Neural cell (in vitro differentiated cells): ENCODE measurements at regions not wholly inside any gene's neighbourhood (a gene's known extent, or its start where the extent isn't known, plus 50 kb on each side); places are given as distances from the start of the nearest gene placed in this dataset.

Experiments
- H2AFZ ChIP-seq: fragments of 200-600, 300-800 bp; sonication (generic), shearing (Covaris generic); 2 replicates; pipeline ENCODE4 v1.6.0; 2014; ENCODE audit warnings: low read depth, mild to moderate bottlenecking, antibody characterized with exemption, low read length, moderate library complexity
- H3F3A ChIP-seq: fragments of 200-600 bp; shearing (Covaris generic); 2 replicates; pipeline ENCODE4 v1.6.1; 2016; ENCODE audit warnings: mild to moderate bottlenecking, moderate library complexity, mixed read lengths, antibody characterized with exemption, low read length; ENCODE audit not compliant: insufficient read depth, poor library complexity, severe bottlenecking
- H3K27ac ChIP-seq: fragments of 200-600, 300-800 bp; sonication (generic), shearing (Covaris generic); 2 replicates; pipeline ENCODE4 v1.5.1; 2014; ENCODE audit warnings: mild to moderate bottlenecking, low read length, moderate library complexity
- H3K27me3 ChIP-seq: fragments of 300-800, 200-600 bp; sonication (generic), shearing (Covaris generic); 2 replicates; pipeline ENCODE4 v1.6.0; 2014; ENCODE audit warnings: mild to moderate bottlenecking, low read depth, low read length, moderate library complexity; ENCODE audit not compliant: insufficient read depth
- H3K36me3 ChIP-seq: fragments of 300-800, 200-600 bp; sonication (generic), shearing (Covaris generic); 2 replicates; pipeline ENCODE4 v1.5.1; 2014; ENCODE audit warnings: mild to moderate bottlenecking, antibody characterized with exemption, low read length, moderate library complexity; ENCODE audit not compliant: insufficient read depth
- H3K4me2 ChIP-seq: fragments of 300-800, 200-600 bp; sonication (generic), shearing (Covaris generic); 2 replicates; pipeline ENCODE4 v1.6.0; 2014; ENCODE audit warnings: mild to moderate bottlenecking, low read length
- H3K4me3 ChIP-seq: fragments of 300-800, 200-600 bp; sonication (generic), shearing (Covaris generic); 2 replicates; pipeline ENCODE4 v1.5.1; 2014; ENCODE audit warnings: mild to moderate bottlenecking, low read length, moderate library complexity
- H3K79me2 ChIP-seq: fragments of 200-600 bp; shearing (Covaris generic); replicated peaks from 2 replicates; pipeline ENCODE4 v1.6.0; 2014; ENCODE audit warnings: mild to moderate bottlenecking, low read length, moderate library complexity; ENCODE audit not compliant: insufficient read depth
- H3K9ac ChIP-seq: fragments of 300-800, 200-600 bp; sonication (generic), shearing (Covaris generic); 2 replicates; pipeline ENCODE4 v1.6.1; 2016; ENCODE audit warnings: mild to moderate bottlenecking, low read length, mixed read lengths
- H3K9me2 ChIP-seq: fragments of 200-600 bp; shearing (Covaris generic); 2 replicates; pipeline ENCODE4 v1.6.1; 2016; ENCODE audit warnings: mild to moderate bottlenecking, low read length, mixed read lengths; ENCODE audit not compliant: insufficient read depth
- H3K9me3 ChIP-seq: fragments of 200-600, 300-800 bp; sonication (generic), shearing (Covaris generic); 2 replicates; pipeline ENCODE4 v1.6.1; 2016; ENCODE audit warnings: mild to moderate bottlenecking, mixed run types, low read length, moderate library complexity, mixed read lengths
- H4K20me1 ChIP-seq: fragments of 200-600 bp; shearing (Covaris generic); 2 replicates; pipeline ENCODE4 v1.6.1; 2016; ENCODE audit warnings: mild to moderate bottlenecking, mixed run types; ENCODE audit not compliant: insufficient read depth
- EP300 ChIP-seq: fragments of 450-650 bp; conservative IDR thresholded peaks from 2 replicates; pipeline ENCODE4 v1.6.1; 2014; ENCODE audit warnings: antibody characterized with exemption, mild to moderate bottlenecking, moderate library complexity; ENCODE audit not compliant: poor library complexity, severe bottlenecking
- EZH2 ChIP-seq: fragments of 200-600, 300-800 bp; shearing (Covaris generic), sonication (generic); IDR thresholded peaks from 2 replicates; pipeline ENCODE4 v1.6.1; 2014; ENCODE audit warnings: antibody characterized with exemption, low read length, borderline replicate concordance, mild to moderate bottlenecking; ENCODE audit not compliant: insufficient read depth, poor library complexity, severe bottlenecking
- MXI1 ChIP-seq: fragments of 450-650 bp; conservative IDR thresholded peaks from 2 replicates; pipeline ENCODE4 v1.6.1; 2014; ENCODE audit warnings: antibody characterized with exemption, mild to moderate bottlenecking; ENCODE audit not compliant: poor library complexity, severe bottlenecking
- POLR2AphosphoS5 ChIP-seq: IDR thresholded peaks from 2 replicates; pipeline ENCODE4 v1.6.1; 2012
- RAD21 ChIP-seq: fragments of 450-650 bp; conservative IDR thresholded peaks from 2 replicates; pipeline ENCODE4 v1.6.1; 2014; ENCODE audit warnings: antibody characterized with exemption, mild to moderate bottlenecking, moderate library complexity
- SMC3 ChIP-seq: fragments of 450-650 bp; conservative IDR thresholded peaks from 2 replicates; pipeline ENCODE4 v1.6.1; 2014; ENCODE audit warnings: antibody characterized with exemption, mild to moderate bottlenecking, moderate library complexity; ENCODE audit not compliant: poor library complexity
- TAF1 ChIP-seq: IDR thresholded peaks from 2 replicates; pipeline ENCODE4 v1.6.1; 2012; ENCODE audit warnings: low read depth
- TF ChIP-seq, protein P1 (sequence below): fragments of 450-650 bp; IDR thresholded peaks from 2 replicates; pipeline ENCODE4 v1.5.1; 2014; ENCODE audit warnings: antibody characterized with exemption, mild to moderate bottlenecking, moderate library complexity; ENCODE audit not compliant: poor library complexity, severe bottlenecking
- TF ChIP-seq, protein P2 (sequence below): IDR thresholded peaks from 2 replicates; pipeline ENCODE4 v1.6.1; 2012; ENCODE audit warnings: borderline replicate concordance

DNA sequence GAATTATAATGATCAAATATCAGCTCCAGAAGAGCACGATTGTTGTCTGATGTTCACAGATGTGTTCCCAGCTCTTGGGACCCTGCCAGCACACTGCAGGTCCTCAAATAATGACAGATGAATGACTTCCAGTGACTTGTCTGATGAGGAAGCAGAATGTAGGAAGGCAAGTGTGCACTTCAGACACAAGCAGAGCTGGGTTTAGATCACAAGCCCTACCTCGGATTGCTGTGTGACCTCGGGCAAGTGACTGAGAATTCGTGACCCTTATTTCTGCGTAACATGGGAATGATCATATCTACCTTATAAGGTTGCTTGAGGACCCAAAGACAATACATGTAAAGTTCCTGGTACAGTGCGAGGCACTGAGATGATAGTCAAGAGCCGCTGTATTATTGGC lies 182.2 kb downstream of the ABCC12 start:
- Histone ChIP-seq H3K9me3 (no peaks in the 10 kb centered on the region), H4K20me1 (no peaks in the 10 kb centered on the region), H3K9ac (no peak overlapping the region), H3K27ac (no peak overlapping the region), H3F3A (no peaks in the 10 kb centered on the region), H3K4me3 (no peak overlapping the region), H3K4me2 (no peak overlapping the region), H3K36me3 (no peaks in the 10 kb centered on the region), H3K27me3 (no peaks in the 10 kb centered on the region), H3K9me2 (no peaks in the 10 kb centered on the region), H2AFZ (no peak overlapping the region), H3K79me2 (no peaks in the 10 kb centered on the region)
- TF ChIP-seq, protein P1, sequence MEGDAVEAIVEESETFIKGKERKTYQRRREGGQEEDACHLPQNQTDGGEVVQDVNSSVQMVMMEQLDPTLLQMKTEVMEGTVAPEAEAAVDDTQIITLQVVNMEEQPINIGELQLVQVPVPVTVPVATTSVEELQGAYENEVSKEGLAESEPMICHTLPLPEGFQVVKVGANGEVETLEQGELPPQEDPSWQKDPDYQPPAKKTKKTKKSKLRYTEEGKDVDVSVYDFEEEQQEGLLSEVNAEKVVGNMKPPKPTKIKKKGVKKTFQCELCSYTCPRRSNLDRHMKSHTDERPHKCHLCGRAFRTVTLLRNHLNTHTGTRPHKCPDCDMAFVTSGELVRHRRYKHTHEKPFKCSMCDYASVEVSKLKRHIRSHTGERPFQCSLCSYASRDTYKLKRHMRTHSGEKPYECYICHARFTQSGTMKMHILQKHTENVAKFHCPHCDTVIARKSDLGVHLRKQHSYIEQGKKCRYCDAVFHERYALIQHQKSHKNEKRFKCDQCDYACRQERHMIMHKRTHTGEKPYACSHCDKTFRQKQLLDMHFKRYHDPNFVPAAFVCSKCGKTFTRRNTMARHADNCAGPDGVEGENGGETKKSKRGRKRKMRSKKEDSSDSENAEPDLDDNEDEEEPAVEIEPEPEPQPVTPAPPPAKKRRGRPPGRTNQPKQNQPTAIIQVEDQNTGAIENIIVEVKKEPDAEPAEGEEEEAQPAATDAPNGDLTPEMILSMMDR, result no peak
- TF ChIP-seq RAD21 (no peak), MXI1 (no peak), EZH2 (no peak), TAF1 (no peak), POLR2AphosphoS5 (no peak), SMC3 (no peak), EP300 (no peak)
- TF ChIP-seq, protein P2, sequence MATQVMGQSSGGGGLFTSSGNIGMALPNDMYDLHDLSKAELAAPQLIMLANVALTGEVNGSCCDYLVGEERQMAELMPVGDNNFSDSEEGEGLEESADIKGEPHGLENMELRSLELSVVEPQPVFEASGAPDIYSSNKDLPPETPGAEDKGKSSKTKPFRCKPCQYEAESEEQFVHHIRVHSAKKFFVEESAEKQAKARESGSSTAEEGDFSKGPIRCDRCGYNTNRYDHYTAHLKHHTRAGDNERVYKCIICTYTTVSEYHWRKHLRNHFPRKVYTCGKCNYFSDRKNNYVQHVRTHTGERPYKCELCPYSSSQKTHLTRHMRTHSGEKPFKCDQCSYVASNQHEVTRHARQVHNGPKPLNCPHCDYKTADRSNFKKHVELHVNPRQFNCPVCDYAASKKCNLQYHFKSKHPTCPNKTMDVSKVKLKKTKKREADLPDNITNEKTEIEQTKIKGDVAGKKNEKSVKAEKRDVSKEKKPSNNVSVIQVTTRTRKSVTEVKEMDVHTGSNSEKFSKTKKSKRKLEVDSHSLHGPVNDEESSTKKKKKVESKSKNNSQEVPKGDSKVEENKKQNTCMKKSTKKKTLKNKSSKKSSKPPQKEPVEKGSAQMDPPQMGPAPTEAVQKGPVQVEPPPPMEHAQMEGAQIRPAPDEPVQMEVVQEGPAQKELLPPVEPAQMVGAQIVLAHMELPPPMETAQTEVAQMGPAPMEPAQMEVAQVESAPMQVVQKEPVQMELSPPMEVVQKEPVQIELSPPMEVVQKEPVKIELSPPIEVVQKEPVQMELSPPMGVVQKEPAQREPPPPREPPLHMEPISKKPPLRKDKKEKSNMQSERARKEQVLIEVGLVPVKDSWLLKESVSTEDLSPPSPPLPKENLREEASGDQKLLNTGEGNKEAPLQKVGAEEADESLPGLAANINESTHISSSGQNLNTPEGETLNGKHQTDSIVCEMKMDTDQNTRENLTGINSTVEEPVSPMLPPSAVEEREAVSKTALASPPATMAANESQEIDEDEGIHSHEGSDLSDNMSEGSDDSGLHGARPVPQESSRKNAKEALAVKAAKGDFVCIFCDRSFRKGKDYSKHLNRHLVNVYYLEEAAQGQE, result no peak

GRCh38 chr16:47972246-47972985 lies 183.4 kb downstream of the ABCC12 start:
- Histone ChIP-seq H3K27me3 (no peaks in the 10 kb centered on the region), H3K79me2 (no peaks in the 10 kb centered on the region), H2AFZ (no peak overlapping the region), H3F3A (no peaks in the 10 kb centered on the region), H3K9ac (no peak overlapping the region), H3K36me3 (no peaks in the 10 kb centered on the region), H3K9me3 (no peaks in the 10 kb centered on the region), H3K9me2 (no peaks in the 10 kb centered on the region), H4K20me1 (no peaks in the 10 kb centered on the region), H3K4me3 (no peak overlapping the region), H3K27ac (no peak overlapping the region), H3K4me2 (no peak overlapping the region)
- TF ChIP-seq RAD21, result no peak
- TF ChIP-seq, protein P2, result no peak
- TF ChIP-seq MXI1, result no peak
- no peak for TF ChIP-seq EP300
- TF ChIP-seq SMC3, result no peak
- TF ChIP-seq, protein P1, result no peak
- no peak for TF ChIP-seq EZH2
- TF ChIP-seq POLR2AphosphoS5, result no peak
